HL-60 (cell line): ENCODE measurements at regions not wholly inside any gene's neighbourhood (a gene's known extent, or its start where the extent isn't known, plus 50 kb on each side); places are given as distances from the start of the nearest gene placed in this dataset.

Experiments used
- DNase-seq, 2 experiments: peaks; one replicate each; pipeline ENCODE4 v3.0.0-alpha.2; 2010 to 2020; ENCODE audit warnings: low read depth in 1 of 2, low spot score in 1 of 2
- H3K27ac ChIP-seq: fragments of 250-450 bp; sonication (Bioruptor Pico); replicated peaks from 2 replicates; pipeline ENCODE4 v1.5.1; 2020; ENCODE audit warnings: mild to moderate bottlenecking, moderate library complexity
- H3K27me3 ChIP-seq: fragments of 250-450 bp; sonication (Bioruptor Pico); 2 replicates; pipeline ENCODE4 v1.5.1; 2021; ENCODE audit warnings: mild to moderate bottlenecking, moderate library complexity; ENCODE audit not compliant: insufficient read depth, poor library complexity, severe bottlenecking
- H3K4me3 ChIP-seq: replicated peaks from 2 replicates; pipeline ENCODE4 v1.5.1; 2011; ENCODE audit warnings: mild to moderate bottlenecking, control low read depth, low read length; ENCODE audit not compliant: insufficient read depth
- GABPA ChIP-seq: IDR thresholded peaks from 2 replicates; pipeline ENCODE4 v1.6.1; 2012; ENCODE audit warnings: low read depth
- POLR2AphosphoS5 ChIP-seq: IDR thresholded peaks from 2 replicates; pipeline ENCODE4 v1.6.1; 2012; ENCODE audit warnings: low read depth
- SPI1 ChIP-seq: IDR thresholded peaks from 2 replicates; pipeline ENCODE4 v1.6.1; 2012; ENCODE audit warnings: low read depth, mild to moderate bottlenecking, borderline replicate concordance
- TF ChIP-seq, protein P1 (sequence below): IDR thresholded peaks from 2 replicates; pipeline ENCODE4 v1.6.1; 2012; ENCODE audit warnings: low read depth; ENCODE audit not compliant: insufficient replicate concordance
- TF ChIP-seq, protein P2 (sequence below): IDR thresholded peaks from one replicate; pipeline ENCODE4 v1.5.1; 2011; ENCODE audit warnings: low read length, control low read depth, inconsistent platforms; ENCODE audit not compliant: insufficient read depth

DNA sequence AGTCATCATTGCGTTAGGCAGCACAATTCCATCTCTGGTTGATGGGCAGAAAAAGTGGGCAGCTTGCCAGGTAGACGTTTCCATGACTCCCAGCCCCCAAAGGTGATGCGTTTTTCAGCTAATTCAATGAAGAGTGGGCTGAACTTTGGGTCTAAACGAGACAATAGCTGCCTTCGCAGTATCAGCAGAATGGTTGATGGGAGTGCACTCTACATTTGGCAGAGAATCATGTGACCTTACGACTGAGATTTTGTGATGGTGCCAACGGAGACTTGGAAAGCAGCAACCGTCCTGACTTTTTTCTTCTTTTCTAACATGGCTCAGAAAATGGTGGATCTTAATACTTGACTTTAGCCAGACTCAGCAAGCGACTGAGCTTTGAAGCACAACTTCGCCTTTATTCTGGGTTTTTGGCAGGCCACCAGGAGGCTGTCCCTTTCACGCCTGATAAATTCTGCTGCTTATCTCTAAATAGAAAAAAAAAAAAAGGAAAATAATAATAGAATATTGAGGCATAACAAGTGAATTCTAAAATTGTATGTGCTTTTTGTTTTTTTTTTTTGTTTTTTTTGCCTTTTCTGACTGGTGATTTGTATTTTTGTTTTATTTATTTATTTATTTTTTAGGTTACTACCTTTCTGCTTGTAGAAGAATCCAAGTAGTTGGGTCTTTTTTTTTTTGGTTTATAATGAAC is 804.8 kb downstream of the USP25 start:
- Histone ChIP-seq H3K27me3 (peaks cover 2% of the 10 kb centered on the region), H3K27ac (no peak overlapping the region), H3K4me3 (no peak overlapping the region)
- no peak for TF ChIP-seq SPI1
- no peak for TF ChIP-seq GABPA
- no peak for TF ChIP-seq POLR2AphosphoS5
- TF ChIP-seq, protein P1, sequence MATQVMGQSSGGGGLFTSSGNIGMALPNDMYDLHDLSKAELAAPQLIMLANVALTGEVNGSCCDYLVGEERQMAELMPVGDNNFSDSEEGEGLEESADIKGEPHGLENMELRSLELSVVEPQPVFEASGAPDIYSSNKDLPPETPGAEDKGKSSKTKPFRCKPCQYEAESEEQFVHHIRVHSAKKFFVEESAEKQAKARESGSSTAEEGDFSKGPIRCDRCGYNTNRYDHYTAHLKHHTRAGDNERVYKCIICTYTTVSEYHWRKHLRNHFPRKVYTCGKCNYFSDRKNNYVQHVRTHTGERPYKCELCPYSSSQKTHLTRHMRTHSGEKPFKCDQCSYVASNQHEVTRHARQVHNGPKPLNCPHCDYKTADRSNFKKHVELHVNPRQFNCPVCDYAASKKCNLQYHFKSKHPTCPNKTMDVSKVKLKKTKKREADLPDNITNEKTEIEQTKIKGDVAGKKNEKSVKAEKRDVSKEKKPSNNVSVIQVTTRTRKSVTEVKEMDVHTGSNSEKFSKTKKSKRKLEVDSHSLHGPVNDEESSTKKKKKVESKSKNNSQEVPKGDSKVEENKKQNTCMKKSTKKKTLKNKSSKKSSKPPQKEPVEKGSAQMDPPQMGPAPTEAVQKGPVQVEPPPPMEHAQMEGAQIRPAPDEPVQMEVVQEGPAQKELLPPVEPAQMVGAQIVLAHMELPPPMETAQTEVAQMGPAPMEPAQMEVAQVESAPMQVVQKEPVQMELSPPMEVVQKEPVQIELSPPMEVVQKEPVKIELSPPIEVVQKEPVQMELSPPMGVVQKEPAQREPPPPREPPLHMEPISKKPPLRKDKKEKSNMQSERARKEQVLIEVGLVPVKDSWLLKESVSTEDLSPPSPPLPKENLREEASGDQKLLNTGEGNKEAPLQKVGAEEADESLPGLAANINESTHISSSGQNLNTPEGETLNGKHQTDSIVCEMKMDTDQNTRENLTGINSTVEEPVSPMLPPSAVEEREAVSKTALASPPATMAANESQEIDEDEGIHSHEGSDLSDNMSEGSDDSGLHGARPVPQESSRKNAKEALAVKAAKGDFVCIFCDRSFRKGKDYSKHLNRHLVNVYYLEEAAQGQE, result no peak
- TF ChIP-seq, protein P2, sequence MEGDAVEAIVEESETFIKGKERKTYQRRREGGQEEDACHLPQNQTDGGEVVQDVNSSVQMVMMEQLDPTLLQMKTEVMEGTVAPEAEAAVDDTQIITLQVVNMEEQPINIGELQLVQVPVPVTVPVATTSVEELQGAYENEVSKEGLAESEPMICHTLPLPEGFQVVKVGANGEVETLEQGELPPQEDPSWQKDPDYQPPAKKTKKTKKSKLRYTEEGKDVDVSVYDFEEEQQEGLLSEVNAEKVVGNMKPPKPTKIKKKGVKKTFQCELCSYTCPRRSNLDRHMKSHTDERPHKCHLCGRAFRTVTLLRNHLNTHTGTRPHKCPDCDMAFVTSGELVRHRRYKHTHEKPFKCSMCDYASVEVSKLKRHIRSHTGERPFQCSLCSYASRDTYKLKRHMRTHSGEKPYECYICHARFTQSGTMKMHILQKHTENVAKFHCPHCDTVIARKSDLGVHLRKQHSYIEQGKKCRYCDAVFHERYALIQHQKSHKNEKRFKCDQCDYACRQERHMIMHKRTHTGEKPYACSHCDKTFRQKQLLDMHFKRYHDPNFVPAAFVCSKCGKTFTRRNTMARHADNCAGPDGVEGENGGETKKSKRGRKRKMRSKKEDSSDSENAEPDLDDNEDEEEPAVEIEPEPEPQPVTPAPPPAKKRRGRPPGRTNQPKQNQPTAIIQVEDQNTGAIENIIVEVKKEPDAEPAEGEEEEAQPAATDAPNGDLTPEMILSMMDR, result no peak
- DNase-seq, result no peak

DNA sequence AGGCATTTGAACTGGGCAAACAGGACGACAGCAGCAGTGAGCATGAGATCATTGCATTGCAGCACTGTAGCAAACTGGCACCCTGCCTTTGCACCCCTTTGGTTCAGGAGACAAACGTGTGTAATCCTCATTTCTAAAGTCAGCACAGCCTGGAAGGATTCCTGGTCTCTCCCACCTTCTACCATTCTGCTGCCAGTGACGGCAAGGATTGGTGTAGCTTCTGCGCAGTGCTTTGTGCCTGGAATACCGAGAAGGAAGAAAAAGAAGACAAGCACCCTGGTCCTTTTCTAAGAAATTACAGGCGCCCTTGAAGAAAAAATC is 805.3 kb downstream of the USP25 start:
- no peak for TF ChIP-seq SPI1
- TF ChIP-seq, protein P1, result no peak
- TF ChIP-seq POLR2AphosphoS5, result no peak
- TF ChIP-seq, protein P2, result no peak
- no peak for TF ChIP-seq GABPA
- no peak for DNase-seq
- Histone ChIP-seq H3K27ac (no peak overlapping the region), H3K4me3 (no peak overlapping the region), H3K27me3 (peaks cover 2% of the 10 kb centered on the region)

DNA sequence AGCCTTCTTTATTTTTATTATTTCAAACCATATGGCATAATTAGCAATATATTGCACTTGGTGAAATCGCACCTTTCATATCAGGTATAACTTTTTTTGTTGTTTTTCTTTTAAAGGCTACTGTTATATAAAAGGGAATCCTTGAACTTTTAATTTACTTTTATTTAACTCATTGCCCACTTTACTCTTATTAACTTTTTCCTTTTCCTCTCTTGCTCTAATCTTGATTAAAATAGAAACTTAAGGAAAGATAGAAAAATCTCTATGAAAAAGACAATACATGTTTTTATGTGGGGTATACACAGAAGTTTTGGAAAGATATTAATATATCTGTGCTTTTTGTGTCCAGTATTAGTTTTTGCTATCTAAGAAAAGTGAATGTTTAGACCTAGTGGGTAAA is 805.8 kb downstream of the USP25 start:
- no peak overlapping the region for H3K27ac ChIP-seq
- TF ChIP-seq, protein P2, result no peak
- TF ChIP-seq, protein P1, result no peak
- TF ChIP-seq GABPA (no peak), POLR2AphosphoS5 (no peak), SPI1 (no peak)
- peaks cover 2% of the 10 kb centered on the region for H3K27me3 ChIP-seq
- H3K4me3 ChIP-seq, result no peak overlapping the region
- DNase-seq, result no peak
